Activated CD4-positive, alpha-beta T cell treated with anti-CD3 and anti-CD28 coated beads, Interleukin-2, amount 50 U/mL, for 4 hours (primary cell): ENCODE measurements at regions not wholly inside any gene's neighbourhood (a gene's known extent, or its start where the extent isn't known, plus 50 kb on each side); places are given as distances from the start of the nearest gene placed in this dataset.

Source experiments
- DNase-seq, 2 experiments: peaks; one replicate each; pipeline ENCODE4 v3.0.0-alpha.2; 2020

- no peak for DNase-seq
These were observed 183.5 kb downstream of the RDH14 start for GRCh38 chr2:18376936-18377335.

GRCh38 chr2:18373664-18374063 is 186.8 kb downstream of the RDH14 start:
- DNase-seq = no peak

- DNase-seq = no peak
These were observed 187.4 kb downstream of the RDH14 start for GRCh38 chr2:18373081-18373480.

- DNase-seq = no peak
These were observed 187.8 kb downstream of the RDH14 start for GRCh38 chr2:18372641-18373040.

GRCh38 chr2:18369760-18370159 is 190.7 kb downstream of the RDH14 start:
- no peak for DNase-seq

GRCh38 chr2:18368008-18368407 is 192.4 kb downstream of the RDH14 start:
- no peak for DNase-seq

- no peak for DNase-seq
These were observed 195.1 kb downstream of the RDH14 start for GRCh38 chr2:18365342-18365741.

GRCh38 chr2:18363348-18363747 is 197.1 kb downstream of the RDH14 start:
- no peak for DNase-seq

- DNase-seq = no peak
These were observed 197.8 kb downstream of the RDH14 start for GRCh38 chr2:18362696-18363095.

GRCh38 chr2:18357537-18357936 is 202.9 kb downstream of the RDH14 start:
- DNase-seq = no peak

GRCh38 chr2:18356676-18357075 is 203.8 kb downstream of the RDH14 start:
- no peak for DNase-seq

- DNase-seq = no peak
These were observed 211.0 kb downstream of the RDH14 start for GRCh38 chr2:18349421-18349820.

- no peak for DNase-seq
These were observed 213.6 kb downstream of the RDH14 start for GRCh38 chr2:18346874-18347273.

GRCh38 chr2:18346344-18346743 is 214.1 kb downstream of the RDH14 start:
- no peak for DNase-seq

- DNase-seq = no peak
These were observed 214.6 kb downstream of the RDH14 start for GRCh38 chr2:18345848-18346247.

GRCh38 chr2:18342901-18343300 is 217.6 kb downstream of the RDH14 start:
- no peak for DNase-seq

- DNase-seq = no peak
These were observed 221.1 kb downstream of the RDH14 start for GRCh38 chr2:18339326-18339725.

- no peak for DNase-seq
These were observed 223.5 kb downstream of the RDH14 start for GRCh38 chr2:18336975-18337374.

GRCh38 chr2:18332477-18332876 is 228.0 kb downstream of the RDH14 start:
- no peak for DNase-seq

- DNase-seq = no peak
These were observed 235.3 kb downstream of the RDH14 start for GRCh38 chr2:18325118-18325517.

GRCh38 chr2:18319987-18320386 is 240.5 kb downstream of the RDH14 start:
- DNase-seq = no peak

GRCh38 chr2:18317017-18317416 is 243.4 kb downstream of the RDH14 start:
- no peak for DNase-seq

GRCh38 chr2:18312818-18313217 is 247.6 kb downstream of the RDH14 start:
- no peak for DNase-seq

- DNase-seq = no peak
These were observed 248.8 kb downstream of the RDH14 start for GRCh38 chr2:18311420-18312195.

- DNase-seq = no peak
These were observed 250.8 kb downstream of the RDH14 start for GRCh38 chr2:18309627-18310026.
